Uterus (tissue), 2 donors: ENCODE measurements at regions not wholly inside any gene's neighbourhood (a gene's known extent, or its start where the extent isn't known, plus 50 kb on each side); places are given as distances from the start of the nearest gene placed in this dataset.

Source experiments
- CTCF ChIP-seq, 4 experiments: fragments of 200-600 bp in 2 of 4; fragments of 450-650 bp in 2 of 4; sonication (generic) in 2 of 4; IDR thresholded peaks; one replicate each; pipeline ENCODE4 v1.5.1; 2016 to 2019; ENCODE audit warnings: antibody characterized with exemption in 4 of 4, mild to moderate bottlenecking in 2 of 4, moderate library complexity in 1 of 4
- POLR2A ChIP-seq, 2 donors: fragments of 450-650 bp; IDR thresholded peaks; one replicate each; pipeline ENCODE4 v1.6.1; 2016; ENCODE audit warnings: antibody characterized with exemption in 2 of 2, mild to moderate bottlenecking in 1 of 2, moderate library complexity in 1 of 2

DNA sequence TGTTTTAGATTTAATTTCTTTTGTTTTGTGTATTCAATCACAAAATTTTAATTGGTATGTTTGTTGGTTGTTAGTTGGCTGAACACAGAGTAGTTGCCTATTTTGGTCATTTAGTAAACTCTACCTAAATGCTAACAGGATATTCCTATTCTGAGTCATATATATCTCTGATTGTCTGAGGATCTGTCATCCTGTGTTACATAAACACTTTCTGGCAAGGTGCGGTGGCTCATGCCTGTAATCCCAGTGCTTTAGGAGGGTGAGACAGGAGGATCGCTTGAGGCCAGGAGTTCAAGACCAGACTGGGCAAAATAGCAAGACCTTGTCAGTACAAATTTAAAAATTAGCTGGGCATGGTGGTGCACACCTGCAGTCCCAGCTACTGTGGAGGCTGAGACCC, 178.6 kb downstream of the PLCE1 start:
- TF ChIP-seq CTCF (IDR thresholded peaks at IDR 0.05), result no peak
- no peak for TF ChIP-seq POLR2A (IDR thresholded peaks at IDR 0.05)
